ENCODE measurements at regions not wholly inside any gene's neighbourhood (a gene's known extent, or its start where the extent isn't known, plus 50 kb on each side); places are given as distances from the start of the nearest gene placed in this dataset.
"Not testable (repeated sequence)": the region's sequence is repeated elsewhere in the genome, so short reads cannot be mapped to it uniquely, and the experiment has no call there.

DNA sequence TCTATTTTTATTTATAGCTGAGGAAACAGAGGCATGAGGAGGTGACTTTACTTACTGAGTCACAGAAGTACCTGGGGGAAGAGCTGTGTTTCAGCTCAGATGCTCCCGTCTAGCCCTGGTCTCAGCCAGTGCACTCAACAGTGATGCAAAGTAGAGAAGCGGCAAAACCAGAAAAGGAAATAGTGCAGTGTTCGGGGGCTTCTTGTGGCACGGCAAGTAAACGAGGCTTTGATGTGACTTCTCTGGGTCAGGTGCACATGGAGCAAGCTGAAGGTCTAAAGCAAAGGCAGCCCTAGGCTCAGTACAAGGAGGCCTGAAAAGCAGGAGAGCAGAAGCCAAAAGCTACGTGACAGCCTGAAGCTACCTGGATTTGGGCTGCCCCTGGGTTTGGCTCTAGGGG, 526.7 kb upstream of the ADAMTS16 start:
- no peak for DNase-seq

DNA sequence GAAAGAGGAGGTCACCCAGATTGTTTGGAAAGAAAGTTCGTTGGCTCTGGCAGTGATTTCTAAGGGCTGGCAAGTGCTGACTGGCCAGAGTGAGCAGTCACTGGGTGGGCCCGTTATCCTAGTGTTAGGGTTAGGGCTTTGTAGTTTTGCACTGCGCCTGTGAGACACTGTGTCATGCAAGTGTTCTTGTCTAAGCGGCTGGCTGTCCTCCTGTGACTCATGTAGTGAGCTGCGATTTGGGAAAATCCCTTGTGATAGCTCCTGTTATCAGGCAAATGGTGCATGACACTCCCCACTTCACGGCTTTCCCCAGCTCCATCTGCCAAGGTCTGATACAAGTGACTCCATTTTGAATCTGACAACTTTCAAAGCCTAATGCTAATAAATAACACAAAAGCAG, 526.0 kb upstream of the ADAMTS16 start:
- DNase-seq, result no peak

DNA sequence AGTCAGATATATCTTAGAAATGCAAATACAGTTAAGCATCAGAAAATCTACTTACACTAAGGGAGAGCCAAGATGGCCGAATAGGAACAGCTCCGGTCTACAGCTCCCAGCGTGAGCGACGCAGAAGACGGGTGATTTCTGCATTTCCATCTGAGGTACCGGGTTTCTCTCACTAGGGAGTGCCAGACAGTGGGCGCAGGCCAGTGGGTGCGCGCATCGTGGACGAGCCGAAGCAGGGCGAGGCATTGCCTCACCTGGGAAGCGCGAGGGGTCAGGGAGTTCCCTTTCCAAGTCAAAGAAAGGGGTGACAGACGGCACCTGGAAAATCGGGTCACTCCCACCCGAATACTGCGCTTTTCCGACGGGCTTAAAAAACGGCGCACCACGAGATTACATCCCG, 524.8 kb upstream of the ADAMTS16 start:
- not testable (repeated sequence) for DNase-seq

DNA sequence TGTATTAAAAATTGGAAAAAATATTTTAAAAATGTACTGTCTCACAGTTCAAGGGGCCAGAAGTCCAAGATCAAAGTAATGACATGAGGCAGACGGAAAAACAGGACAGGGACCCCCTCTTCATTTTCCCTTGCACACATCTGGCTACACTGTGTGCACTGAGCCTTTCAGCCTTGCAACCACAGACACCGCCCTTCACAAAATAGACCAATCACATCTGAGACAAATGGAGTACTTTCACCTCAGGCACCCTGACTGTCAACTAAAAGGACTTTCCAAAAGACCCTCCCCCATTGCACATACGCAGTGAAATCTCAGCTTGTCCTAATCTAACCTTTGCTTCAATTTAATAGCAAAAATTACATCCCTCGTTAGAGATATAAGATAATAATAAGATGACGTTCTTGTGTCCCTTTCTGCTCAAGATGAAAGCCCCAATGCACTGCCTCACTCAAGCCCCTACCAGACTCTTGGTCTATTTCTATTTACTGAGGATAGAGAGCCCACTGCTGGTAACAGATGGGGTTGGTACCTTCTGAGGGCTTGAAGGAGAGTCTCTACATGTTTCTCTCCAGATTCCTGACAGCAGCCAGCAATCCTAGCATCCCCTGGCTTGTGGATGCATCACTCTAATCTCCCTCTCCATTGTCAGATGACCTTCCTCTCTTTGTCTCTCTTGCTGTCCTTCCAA, 514.8 kb upstream of the ADAMTS16 start:
- DNase-seq, result no peak

DNA sequence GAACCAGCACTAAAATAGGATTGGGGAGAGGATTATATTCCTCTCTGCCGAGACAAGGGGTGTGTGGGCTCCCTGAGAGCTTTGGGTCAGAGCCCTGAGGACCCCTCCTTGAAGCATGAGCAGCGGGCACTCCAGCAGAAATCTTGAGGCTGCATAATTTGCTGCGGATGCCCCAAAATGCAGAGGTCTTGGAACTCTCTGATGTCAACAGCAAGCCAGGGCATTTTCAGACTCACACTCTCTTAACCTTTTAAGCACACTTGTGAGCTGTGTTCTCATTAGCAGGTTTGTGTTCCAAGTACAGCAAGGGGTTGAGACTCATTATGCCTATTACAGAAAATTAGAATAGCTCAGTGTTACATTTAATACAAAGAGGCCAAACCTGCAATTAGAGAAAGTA, 513.0 kb upstream of the ADAMTS16 start:
- DNase-seq, result no peak

DNA sequence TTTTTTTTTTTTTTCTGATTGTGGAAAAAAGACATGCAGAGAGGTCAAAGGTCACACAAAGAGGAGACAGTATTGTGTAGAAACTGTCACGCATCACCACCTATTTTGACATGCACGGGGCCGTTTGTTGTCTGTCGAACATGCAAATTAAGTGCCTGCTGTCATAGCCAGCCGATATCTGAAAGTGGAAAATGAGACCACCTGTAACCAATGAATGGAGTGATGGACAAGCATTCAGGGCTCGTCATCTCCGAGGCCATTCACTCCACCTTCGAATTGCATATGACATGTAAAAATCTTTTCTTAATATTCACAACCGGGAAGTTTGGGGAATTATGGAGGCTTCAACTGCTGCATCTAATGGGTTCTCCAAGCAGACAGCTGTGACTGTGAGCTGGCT, 512.2 kb upstream of the ADAMTS16 start:
- no peak for DNase-seq

DNA sequence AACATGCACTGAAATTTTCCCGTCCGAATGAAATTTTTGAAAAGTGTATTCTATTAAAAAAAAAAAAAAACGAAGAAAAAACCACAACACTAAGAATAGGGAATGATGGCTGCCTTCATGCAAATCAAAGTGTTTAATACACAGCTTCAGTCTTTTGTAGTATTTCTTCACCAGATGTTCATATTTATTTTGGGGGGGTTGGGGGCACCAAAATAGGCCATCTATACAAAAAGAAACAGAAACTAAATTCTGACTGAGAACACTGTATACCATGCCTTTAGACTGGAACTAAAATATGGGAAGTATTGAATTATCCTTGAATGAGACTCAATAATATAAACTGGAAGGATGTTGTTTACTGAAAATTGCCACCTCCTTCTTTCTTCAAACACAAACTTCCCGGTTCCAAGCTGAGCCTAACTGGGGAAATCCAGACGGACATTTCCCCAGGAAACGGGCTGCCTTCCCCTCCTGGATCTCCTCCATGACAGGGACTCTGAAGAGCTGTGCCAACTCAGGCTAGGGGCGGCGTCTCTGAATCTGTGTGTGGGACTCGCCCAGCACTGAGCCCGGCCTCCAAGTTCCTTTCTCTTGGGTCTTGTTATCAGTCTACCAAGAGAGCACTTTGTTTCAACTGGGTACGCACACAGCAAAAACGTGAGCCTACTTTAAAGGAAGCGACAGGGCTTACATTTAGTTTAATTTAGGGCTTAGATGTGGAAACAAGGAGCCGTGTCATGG, 511.3 kb upstream of the ADAMTS16 start:
- no peak for DNase-seq

DNA sequence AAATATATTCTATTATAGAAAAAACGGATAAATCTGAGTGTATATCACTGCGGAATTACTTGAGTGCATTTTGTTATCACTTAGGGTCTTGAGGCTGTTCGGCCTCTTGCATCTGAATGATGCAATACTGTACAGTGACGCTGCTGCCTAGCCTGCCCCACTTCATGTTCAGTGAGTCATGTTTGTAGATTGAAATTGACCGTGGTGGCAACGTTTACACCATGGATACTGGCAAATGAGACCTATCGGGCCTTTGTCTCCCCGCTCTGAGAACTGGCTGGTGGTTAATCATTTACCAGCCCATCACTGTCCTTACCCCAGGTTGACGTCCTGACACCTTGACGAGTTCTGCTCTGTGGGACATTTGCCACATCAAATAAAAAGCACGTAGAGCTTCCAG, 510.1 kb upstream of the ADAMTS16 start:
- DNase-seq, result no peak

DNA sequence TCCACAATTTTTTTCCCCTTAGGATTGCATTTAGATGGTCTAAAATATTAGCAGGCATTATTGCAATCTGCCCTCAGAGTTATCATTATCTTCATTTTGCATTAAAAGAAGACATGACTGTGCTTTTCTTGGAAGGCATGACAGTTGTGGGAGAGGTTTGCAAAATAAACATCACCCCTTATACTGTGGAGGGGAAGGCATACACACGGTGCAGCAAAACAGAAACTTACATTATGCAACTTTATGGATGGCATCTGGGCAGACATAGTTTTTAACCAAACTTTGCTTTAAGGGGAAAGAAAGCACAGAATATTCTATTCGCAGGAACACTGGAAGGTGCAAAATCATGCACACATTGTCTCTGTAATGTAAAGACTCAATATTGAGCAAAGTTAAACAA, 505.8 kb upstream of the ADAMTS16 start:
- DNase-seq, result no peak

DNA sequence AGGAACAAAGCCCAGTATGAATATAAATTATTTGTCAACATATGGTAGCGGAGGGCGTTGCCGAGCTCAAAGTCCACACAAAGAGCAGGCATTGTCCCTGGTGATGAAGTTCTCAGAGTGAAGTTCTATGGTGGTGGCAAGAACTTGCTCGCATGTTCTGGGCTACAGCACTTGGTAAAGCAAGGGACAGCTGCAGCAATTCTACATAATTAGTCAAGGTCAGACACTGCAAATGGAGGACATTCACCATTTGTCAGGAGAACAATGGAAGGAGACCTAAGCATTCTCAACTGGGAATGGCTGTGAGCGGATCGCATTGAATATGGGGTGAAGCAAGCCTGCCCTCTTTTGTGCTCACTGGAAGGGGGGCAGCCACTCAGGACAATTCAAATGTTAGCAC, 503.8 kb upstream of the ADAMTS16 start:
- DNase-seq, result no peak

DNA sequence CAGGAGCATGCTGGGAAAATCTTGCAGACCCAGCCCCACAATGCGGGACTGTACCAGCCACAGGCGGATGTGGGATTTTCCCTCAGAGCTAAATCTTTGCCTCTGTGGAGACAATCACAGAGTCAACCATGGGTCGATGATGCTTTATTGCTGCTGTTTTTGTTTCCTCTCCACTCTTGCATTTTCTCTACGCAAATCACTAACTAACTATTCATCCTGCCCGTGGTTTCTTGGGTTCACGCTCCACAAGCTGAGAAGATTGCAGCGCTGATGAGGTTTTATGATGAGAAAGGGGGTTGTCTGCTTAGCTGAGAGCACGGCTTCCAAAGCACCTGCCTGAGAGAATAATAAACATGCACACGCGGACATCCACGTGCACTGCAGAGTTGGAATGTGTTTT, 500.2 kb upstream of the ADAMTS16 start:
- DNase-seq, result no peak

DNA sequence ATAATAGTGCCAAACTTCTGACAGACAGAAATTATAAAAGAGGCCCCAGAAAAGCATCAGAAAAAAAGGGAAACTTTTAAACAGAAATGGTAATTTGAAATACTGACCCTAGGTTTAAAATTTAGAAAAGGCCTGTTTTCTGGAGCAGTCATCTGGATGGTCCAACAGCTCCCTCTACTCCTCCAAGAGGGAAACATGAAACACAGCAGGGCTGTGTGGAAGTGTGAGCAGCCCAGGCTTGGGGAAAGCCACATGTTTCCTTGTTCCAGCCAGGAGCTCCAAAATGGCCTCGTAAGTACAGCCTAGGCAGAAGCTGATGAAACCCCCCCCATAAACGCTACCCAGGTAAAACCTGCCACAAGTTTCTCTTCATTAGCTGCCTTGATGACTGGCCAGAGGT, 499.3 kb upstream of the ADAMTS16 start:
- DNase-seq, result no peak

DNA sequence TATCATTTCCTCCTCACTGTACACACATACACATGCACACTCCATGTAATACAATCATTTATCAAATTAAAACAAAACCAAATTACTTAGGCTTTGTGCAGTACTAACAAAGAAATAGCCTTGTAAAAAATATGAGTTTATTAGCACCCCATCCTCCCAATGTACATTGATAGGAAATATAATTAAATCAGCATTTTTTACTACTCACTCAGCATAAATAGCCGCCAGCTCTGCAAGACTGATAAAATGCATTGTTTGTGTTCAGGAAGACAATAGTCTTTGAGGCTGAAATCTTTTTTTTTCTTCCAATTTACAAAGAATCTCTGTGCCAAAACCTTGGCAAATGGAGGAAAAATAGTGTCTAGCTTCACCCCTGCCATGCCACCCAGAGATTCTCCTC, 497.6 kb upstream of the ADAMTS16 start:
- DNase-seq, result no peak

DNA sequence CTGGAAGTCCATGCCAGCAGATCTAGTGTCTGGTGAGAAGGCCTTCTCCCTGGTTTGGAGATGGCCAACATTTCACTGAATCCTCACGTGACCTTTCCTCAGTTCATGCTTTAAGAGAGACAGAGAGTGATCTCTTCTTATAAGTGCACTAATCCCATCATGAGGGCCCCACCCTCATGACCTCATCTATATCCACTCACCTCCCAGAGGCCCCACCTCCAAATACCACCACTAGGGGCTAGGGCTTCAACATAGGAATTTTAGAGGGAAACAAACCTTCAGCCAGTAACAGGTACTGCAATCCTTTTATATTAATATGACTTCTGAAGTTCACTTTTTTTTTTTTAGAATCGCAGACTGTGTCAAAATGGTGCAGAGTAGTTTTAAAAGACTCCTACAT, 496.9 kb upstream of the ADAMTS16 start:
- no peak for DNase-seq

DNA sequence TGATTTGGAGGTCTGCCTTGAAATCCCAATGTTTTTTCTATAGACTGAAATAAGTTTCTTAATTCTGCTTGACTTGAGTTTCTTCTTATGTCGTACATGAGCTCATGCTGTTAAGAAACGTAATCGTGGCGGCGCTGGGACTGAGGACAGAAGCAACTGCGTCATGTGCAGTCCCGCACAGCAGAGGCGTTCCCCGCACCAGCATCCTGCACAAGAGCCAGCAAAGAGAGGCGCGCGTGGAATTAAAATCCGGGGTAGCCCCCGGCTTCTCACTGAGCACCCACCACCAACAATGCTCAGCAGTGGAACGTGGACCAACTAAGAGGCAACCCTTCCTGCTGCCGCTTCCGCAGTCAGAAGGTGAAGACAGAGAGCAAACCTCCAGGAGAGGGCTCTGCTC, 496.2 kb upstream of the ADAMTS16 start:
- DNase-seq, result no peak

DNA sequence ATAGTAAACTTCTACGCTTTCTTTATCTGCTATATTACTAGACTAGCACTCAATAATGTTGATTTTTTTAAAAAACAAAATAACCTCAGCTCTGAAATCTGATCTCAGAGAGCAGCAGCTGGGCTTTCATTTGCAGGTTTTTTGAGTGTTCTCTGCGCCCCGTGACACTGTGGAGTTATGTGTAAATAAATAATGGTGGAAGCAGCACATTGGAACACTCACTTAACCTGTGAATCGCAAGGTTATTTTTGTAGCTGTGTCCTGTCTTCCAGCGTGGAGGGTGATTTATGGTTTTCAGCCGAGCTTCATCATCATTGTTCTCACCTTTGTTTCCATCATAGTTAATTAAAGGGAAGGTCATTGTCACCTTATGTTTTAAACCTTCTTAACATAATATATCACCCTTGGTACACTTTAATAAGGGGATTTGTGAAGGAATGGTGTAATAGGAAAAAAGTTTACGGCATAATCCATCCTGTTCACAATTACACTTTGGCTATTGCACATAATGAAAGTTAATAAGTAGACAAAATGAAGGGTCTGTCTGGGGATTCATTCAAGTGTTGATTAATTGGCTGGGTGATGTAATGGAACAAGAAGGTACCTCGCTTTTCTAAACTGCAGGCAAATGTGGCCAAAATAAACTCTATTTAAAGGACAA, 493.3 kb upstream of the ADAMTS16 start:
- DNase-seq, result no peak

DNA sequence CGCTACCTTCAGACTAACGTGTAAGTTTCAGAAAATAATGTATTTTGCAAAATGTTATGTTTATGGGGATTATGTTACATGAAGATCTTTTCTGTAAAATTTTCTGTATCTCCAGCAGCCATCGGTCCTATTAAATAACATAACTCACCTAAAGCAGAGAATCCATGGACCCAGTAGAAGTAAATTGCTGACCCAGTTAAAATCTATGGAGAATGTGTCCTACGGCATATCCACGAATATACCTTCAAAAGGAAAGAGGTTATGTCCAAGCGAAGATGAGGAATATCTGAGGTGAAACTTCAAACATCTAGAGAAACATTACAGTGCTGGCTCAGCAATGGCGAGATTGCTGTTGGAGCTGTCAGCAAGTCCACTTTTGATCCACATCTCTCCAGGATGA, 492.2 kb upstream of the ADAMTS16 start:
- no peak for DNase-seq

DNA sequence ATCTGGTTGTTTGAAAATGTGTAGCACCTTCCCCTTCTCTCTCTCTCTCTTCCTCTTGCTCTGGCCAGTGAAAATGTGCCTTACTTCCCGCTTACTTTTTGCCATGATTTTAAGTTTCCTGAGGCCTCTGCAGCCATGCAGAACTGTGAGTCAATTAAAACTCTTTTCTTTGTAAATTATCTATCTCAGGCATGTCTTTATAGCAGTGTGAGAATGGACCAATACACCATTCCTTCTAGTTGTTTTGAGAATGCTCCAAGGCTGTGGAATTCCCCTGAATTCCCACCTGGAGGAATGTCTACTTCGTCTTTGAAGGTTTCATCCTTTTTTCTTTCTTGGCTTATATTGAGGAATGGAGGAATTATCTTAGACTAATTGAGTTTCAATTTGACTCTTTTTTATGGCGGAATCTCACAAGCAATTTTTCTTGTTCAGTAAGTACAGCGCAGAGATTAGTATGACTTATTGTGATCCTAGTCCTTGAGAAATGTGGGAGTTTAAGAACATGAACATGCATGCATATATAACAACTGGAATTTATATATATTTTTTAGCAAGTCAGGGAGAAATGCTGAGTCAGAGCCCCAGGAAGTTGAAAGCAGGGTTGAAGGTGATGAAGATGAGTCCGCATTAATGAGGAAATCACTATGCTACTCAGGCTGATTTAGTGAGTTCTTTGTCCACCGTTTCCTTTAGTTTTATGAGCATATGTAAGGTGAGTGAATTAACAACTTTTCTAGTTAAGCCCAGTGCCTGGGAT, 488.1 kb upstream of the ADAMTS16 start:
- DNase-seq, result no peak

DNA sequence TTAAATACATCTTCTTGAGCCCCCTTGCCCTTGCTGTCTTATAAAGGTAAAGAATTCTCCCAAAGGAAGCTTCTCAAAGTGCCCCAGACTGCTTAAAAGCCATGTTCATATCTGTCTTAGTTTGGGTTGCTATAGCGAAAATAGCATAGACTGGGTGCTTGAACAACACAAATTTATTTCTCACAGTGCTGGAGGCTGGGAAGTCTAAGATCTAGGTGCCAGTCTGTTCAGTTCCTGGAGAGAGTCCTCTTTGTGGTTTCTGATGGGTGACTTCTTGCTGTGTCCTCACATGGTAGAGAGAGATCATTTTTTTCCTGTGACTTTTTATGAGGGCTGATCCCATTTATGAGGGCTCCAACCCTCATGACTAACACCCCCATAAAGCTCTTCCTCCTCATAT, 486.7 kb upstream of the ADAMTS16 start:
- DNase-seq, result no peak

DNA sequence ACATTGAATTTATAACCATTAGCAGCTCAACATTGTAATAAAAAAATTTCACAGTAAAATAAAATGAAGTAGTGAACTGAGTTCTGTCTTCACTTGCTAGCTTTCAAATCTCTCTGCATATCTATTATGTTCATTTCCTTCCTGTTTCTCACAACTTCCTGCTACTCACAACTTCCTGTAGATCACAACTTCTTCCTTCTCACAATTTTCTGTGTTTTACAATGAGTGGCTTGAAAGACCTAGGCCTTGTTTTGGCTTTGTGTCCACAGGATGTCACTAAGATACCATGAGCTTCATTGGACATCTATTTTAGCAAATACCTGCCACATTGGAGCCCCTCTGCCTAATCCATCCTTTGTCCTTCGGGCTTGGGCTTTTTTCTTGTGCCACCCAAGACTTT, 480.3 kb upstream of the ADAMTS16 start:
- no peak for DNase-seq

DNA sequence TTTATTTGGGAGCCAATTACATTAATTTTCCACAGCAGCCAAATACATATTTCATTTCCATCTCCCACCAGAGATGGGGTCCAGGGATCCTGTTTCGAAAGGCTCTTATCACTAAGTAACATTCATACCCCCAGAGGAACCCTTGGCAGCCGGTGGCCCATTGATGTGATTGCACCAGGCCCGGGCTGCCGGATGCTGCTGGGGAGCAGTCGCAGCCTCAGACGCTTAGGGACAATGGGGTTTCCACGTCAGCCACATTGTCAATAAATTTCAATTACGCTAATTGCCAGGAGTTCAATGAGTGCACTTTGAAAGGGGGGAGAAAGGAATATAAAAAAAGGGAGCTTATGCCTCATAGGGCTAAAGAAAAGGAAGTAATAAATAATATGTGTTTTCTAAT, 478.8 kb upstream of the ADAMTS16 start:
- no peak for DNase-seq

DNA sequence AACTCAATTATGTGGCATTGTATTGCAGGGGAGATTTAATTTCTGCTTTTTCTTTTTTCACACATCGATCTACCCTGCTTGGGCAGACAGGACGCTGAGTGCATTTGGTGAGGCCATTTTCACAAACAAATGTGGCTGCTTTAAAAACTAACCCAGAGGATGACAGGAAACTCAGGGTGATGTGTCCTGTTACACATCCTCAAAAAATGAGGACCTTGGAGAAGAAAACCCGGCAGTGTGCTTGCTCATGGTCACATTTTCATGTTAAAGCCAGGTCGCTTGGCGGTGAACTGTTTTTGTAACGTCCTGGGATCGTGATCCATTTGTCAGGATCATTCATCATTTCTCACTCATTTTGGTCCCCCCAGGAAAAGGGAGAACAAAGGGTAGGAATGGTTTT, 478.3 kb upstream of the ADAMTS16 start:
- DNase-seq, result no peak

DNA sequence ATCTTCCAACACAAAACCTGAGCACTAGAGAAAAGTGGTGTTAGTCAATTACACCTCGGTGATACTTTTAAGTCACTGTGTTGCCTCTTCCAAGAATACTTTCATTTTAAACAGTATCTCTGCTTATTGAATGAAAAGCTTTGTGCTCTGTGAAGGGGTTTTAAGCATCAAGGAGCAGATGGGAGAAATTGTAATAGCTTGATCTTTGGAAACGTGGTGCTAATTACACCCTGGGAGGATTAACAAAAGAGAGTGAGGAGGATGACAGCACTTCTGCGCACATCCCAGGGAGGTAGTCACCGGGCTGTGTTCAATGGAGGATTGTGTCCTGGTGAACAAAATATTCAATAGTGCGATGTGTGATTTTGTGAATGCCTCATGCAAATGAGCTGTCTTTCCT, 477.4 kb upstream of the ADAMTS16 start:
- no peak for DNase-seq

DNA sequence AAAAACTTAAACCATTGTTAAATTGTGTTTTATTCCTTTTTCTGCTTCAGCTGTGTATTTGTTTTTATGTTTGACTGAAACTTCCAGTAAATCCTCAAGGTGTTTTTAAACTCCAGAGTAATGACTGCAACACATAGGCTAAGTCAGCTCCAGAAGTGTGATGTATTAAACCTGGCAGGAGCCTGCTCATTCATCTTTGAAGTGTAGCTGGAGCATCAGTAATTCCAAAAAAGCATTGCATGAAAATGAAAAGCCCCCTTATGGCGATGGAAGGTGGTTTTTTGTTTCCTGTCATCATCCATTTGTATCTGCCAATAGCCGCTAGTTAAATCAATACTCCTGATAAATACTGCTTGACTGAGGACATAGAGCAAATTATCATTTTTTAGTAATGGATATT, 474.2 kb upstream of the ADAMTS16 start:
- no peak for DNase-seq
